ENCODE measurements at regions not wholly inside any gene's neighbourhood (a gene's known extent, or its start where the extent isn't known, plus 50 kb on each side); places are given as distances from the start of the nearest gene placed in this dataset.

DNA sequence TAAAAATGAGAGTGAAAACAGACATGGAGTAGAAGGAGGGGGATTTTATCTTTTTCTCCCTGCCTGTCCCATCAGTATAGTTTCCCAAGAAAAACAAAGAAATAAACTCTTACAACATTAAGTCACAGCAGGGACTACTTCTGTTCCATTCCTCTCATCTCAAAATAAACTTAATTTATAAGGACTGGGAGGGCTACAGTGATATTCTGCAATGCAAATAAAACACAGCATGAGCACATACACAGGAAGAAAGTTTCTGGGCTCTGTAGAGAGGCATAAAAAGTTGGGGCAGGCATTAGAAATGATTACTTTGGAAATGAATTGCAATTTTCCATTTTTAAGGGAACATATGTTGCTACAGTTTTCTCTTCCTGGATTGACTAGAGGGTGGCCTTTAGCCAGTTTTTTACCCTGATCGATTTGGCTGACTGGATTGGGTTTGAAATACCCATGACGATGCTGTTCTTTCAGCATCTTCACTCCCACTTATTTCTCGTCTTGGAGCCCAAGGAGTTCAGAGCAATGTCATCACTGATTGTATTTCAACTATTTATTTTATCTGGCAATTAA, 157.1 kb downstream of the ACTR3 start:
- WGBS (ENCODE audit: insufficient coverage) = 90% methylated on average over 3 of the region's 3 CpGs
- ATAC-seq (no peak), DNase-seq (no peak)
- no peaks in the 10 kb centered on the region for H3K9me3 Mint-ChIP-seq
- H3K27me3 ChIP-seq (ENCODE audit: control insufficient read depth, insufficient read depth, low read length) = no peaks in the 10 kb centered on the region
- no peaks in the 10 kb centered on the region for H3K36me3 Mint-ChIP-seq
- H3K4me3 ChIP-seq (ENCODE audit: low read length) = no peak overlapping the region
- no peak overlapping the region for H3K27ac Mint-ChIP-seq
- H3K4me1 Mint-ChIP-seq = no peaks in the 10 kb centered on the region
- TF ChIP-seq CTCF (IDR thresholded peaks at IDR 0.05) = no peak
- H3K27me3 Mint-ChIP-seq (ENCODE audit: low read depth in 2 of 2) = peaks cover 11 to 28% of the 10 kb centered on the region in 2 donors
- H3K4me1 ChIP-seq (ENCODE audit: control insufficient read depth, insufficient read depth, low read length) = no peaks in the 10 kb centered on the region
- no peak overlapping the region for H3K27ac ChIP-seq (ENCODE audit: low read length)
- H3K36me3 ChIP-seq (ENCODE audit: control insufficient read depth, insufficient read depth, low read length) = no peaks in the 10 kb centered on the region
- H3K4me3 Mint-ChIP-seq = no peak overlapping the region
- no peaks in the 10 kb centered on the region for H3K9me3 ChIP-seq (ENCODE audit: control insufficient read depth, insufficient read depth, low read length)
- intact Hi-C loops (cut with micrococcal nuclease) = no loop called here

- no peaks in the 10 kb centered on the region for H3K36me3 ChIP-seq (ENCODE audit: control insufficient read depth, insufficient read depth, low read length)
- Mint-ChIP-seq H3K27ac (no peak overlapping the region), H3K27me3 (ENCODE audit: low read depth in 2 of 2) (peaks cover 18 to 50% of the 10 kb centered on the region in 2 donors), H3K36me3 (no peaks in the 10 kb centered on the region), H3K4me1 (no peaks in the 10 kb centered on the region), H3K9me3 (no peaks in the 10 kb centered on the region), H3K4me3 (no peak overlapping the region)
- WGBS (ENCODE audit: insufficient coverage) = 92% methylated on average over 4 of the region's 4 CpGs
- no peak overlapping the region for H3K4me3 ChIP-seq (ENCODE audit: low read length)
- no peak for TF ChIP-seq CTCF (IDR thresholded peaks at IDR 0.05)
- intact Hi-C loops (cut with micrococcal nuclease) = no loop called here
- H3K27ac ChIP-seq (ENCODE audit: low read length) = no peak overlapping the region
- H3K27me3 ChIP-seq (ENCODE audit: control insufficient read depth, insufficient read depth, low read length) = no peaks in the 10 kb centered on the region
- no peak for DNase-seq
- ATAC-seq = no peak
- no peaks in the 10 kb centered on the region for H3K9me3 ChIP-seq (ENCODE audit: control insufficient read depth, insufficient read depth, low read length)
- no peaks in the 10 kb centered on the region for H3K4me1 ChIP-seq (ENCODE audit: control insufficient read depth, insufficient read depth, low read length)
Observed at GRCh38 chr2:114049280-114049679, 159.4 kb downstream of the ACTR3 start.

DNA sequence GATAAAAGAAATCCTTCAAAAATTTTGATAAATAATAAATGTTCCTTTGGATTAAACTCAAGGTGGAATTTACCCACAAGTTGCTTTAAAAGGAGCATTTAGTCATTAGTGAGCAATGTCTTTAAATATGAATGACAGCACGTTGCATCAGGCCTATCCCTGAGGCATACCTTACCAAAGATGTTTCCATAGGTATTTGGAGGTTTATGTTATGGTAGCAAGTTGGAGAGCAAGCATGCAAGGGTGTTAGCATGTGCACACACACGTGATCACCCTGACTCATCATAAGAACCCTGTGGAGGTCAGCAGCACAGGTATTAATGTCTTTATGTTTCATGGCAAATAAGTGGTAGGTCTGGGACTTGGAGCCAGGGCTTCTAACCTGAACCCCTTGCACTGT, 159.9 kb downstream of the ACTR3 start:
- no peaks in the 10 kb centered on the region for H3K36me3 ChIP-seq (ENCODE audit: control insufficient read depth, insufficient read depth, low read length)
- WGBS (ENCODE audit: insufficient coverage) = 78% methylated on average over 2 of the region's 2 CpGs
- no peaks in the 10 kb centered on the region for H3K4me1 ChIP-seq (ENCODE audit: control insufficient read depth, insufficient read depth, low read length)
- intact Hi-C loops (cut with micrococcal nuclease) = no loop called here
- no peak for ATAC-seq
- Mint-ChIP-seq H3K9me3 (no peaks in the 10 kb centered on the region), H3K4me1 (no peaks in the 10 kb centered on the region), H3K36me3 (no peaks in the 10 kb centered on the region), H3K27ac (no peak overlapping the region), H3K27me3 (ENCODE audit: low read depth in 2 of 2) (peaks cover 18 to 50% of the 10 kb centered on the region in 2 donors), H3K4me3 (no peak overlapping the region)
- no peak for TF ChIP-seq CTCF (IDR thresholded peaks at IDR 0.05)
- no peak overlapping the region for H3K27ac ChIP-seq (ENCODE audit: low read length)
- no peak for DNase-seq
- H3K4me3 ChIP-seq (ENCODE audit: low read length) = no peak overlapping the region
- H3K27me3 ChIP-seq (ENCODE audit: control insufficient read depth, insufficient read depth, low read length) = no peaks in the 10 kb centered on the region
- H3K9me3 ChIP-seq (ENCODE audit: control insufficient read depth, insufficient read depth, low read length) = no peaks in the 10 kb centered on the region

All from natural killer cell (primary cell).